Vagina (tissue), 2 donors: ENCODE measurements at regions not wholly inside any gene's neighbourhood (a gene's known extent, or its start where the extent isn't known, plus 50 kb on each side); places are given as distances from the start of the nearest gene placed in this dataset.

Experiments used
- POLR2A ChIP-seq, 2 donors: fragments of 450-650 bp; IDR thresholded peaks; one replicate each; pipeline ENCODE4 v1.6.1; 2017; ENCODE audit warnings: antibody characterized with exemption in 2 of 2, mild to moderate bottlenecking in 2 of 2, moderate library complexity in 2 of 2
- TF ChIP-seq, protein P1 (sequence below), 3 experiments: fragments of 450-650 bp in 2 of 3; fragments of 200-600 bp in 1 of 3; sonication (generic) in 1 of 3; IDR thresholded peaks; one replicate each; pipeline ENCODE4 v1.5.1; 2017 to 2019; ENCODE audit warnings: antibody characterized with exemption in 3 of 3, mild to moderate bottlenecking in 2 of 3, moderate library complexity in 2 of 3

DNA sequence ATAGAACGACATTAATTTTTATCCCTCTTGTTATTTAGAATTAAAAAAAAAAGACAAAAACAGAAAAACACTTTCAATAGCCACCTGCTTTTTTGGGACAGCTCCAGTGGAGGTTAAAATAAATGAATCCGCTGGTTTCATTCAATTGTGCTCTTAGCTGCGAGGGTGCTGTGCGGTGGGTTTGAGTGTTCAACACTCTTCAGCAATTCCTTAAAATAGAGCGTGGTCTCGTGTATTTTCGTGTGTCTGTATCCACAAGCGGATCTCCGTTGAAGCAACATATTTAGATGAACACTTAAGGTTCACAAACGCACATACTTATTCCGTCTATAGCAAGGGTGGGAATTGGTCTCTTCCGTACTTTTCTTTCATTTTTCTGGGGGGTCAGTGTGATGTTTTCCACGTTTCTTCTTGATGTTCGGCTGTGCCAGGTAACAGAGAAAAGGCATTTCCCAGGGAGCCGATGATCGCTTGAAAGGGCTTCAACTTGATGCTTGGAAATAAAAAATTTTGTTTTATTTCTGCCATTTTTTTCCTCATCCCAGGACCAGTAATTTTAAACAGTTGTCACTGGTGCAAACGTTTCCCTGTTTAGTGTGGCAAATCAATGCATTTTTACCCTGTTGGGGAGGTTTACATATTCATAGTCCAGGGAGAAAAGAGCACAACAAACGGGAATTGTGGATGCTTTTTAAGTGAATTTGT, 297.9 kb downstream of the IRF8 start:
- TF ChIP-seq, protein P1, sequence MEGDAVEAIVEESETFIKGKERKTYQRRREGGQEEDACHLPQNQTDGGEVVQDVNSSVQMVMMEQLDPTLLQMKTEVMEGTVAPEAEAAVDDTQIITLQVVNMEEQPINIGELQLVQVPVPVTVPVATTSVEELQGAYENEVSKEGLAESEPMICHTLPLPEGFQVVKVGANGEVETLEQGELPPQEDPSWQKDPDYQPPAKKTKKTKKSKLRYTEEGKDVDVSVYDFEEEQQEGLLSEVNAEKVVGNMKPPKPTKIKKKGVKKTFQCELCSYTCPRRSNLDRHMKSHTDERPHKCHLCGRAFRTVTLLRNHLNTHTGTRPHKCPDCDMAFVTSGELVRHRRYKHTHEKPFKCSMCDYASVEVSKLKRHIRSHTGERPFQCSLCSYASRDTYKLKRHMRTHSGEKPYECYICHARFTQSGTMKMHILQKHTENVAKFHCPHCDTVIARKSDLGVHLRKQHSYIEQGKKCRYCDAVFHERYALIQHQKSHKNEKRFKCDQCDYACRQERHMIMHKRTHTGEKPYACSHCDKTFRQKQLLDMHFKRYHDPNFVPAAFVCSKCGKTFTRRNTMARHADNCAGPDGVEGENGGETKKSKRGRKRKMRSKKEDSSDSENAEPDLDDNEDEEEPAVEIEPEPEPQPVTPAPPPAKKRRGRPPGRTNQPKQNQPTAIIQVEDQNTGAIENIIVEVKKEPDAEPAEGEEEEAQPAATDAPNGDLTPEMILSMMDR (IDR thresholded peaks at IDR 0.05) = no peak
- no peak for TF ChIP-seq POLR2A (IDR thresholded peaks at IDR 0.05)
